ENCODE measurements at regions not wholly inside any gene's neighbourhood (a gene's known extent, or its start where the extent isn't known, plus 50 kb on each side); places are given as distances from the start of the nearest gene placed in this dataset.
A peak's percentile ranks its signal among the peaks of the same experiment; 100 is the strongest.
"Not testable (repeated sequence)": the region's sequence is repeated elsewhere in the genome, so short reads cannot be mapped to it uniquely, and the experiment has no call there.

- no peak for DNase-seq (ENCODE audit: low spot score)
These were observed 144.2 kb upstream of the RAPGEF2 start for GRCh38 chr4:158958489-158959270.

- DNase-seq (ENCODE audit: low spot score) = no peak
These were observed 140.5 kb upstream of the RAPGEF2 start for GRCh38 chr4:158962393-158962792.

- not testable (repeated sequence) for DNase-seq (ENCODE audit: low spot score)
These were observed 139.6 kb upstream of the RAPGEF2 start for GRCh38 chr4:158963282-158963681.

- DNase-seq (ENCODE audit: low spot score) = no peak
These were observed 138.7 kb upstream of the RAPGEF2 start for GRCh38 chr4:158964114-158964727.

GRCh38 chr4:158964728-158965124 is 138.2 kb upstream of the RAPGEF2 start:
- no peak for DNase-seq (ENCODE audit: low spot score)

GRCh38 chr4:158965226-158965625 is 137.7 kb upstream of the RAPGEF2 start:
- no peak for DNase-seq (ENCODE audit: low spot score)

- no peak for DNase-seq (ENCODE audit: low spot score)
These were observed 136.8 kb upstream of the RAPGEF2 start for GRCh38 chr4:158966091-158966490.

GRCh38 chr4:158968961-158969360 is 133.9 kb upstream of the RAPGEF2 start:
- no peak for DNase-seq (ENCODE audit: low spot score)

GRCh38 chr4:158970812-158971211 is 132.1 kb upstream of the RAPGEF2 start:
- DNase-seq (ENCODE audit: low spot score) = no peak

- not testable (repeated sequence) for DNase-seq (ENCODE audit: low spot score)
These were observed 128.4 kb upstream of the RAPGEF2 start for GRCh38 chr4:158974438-158974837.

GRCh38 chr4:158980711-158981110 is 122.2 kb upstream of the RAPGEF2 start:
- DNase-seq (ENCODE audit: low spot score) = not testable (repeated sequence)

GRCh38 chr4:158991534-158992155 is 111.2 kb upstream of the RAPGEF2 start:
- DNase-seq (ENCODE audit: low spot score) = no peak

- no peak for DNase-seq (ENCODE audit: low spot score)
These were observed 109.0 kb upstream of the RAPGEF2 start for GRCh38 chr4:158993891-158994290.

- no peak for DNase-seq (ENCODE audit: low spot score)
These were observed 107.8 kb upstream of the RAPGEF2 start for GRCh38 chr4:158995040-158995439.

GRCh38 chr4:158995965-158996364 is 106.9 kb upstream of the RAPGEF2 start:
- DNase-seq (ENCODE audit: low spot score) = no peak

- DNase-seq (ENCODE audit: low spot score) = peak; percentile 88
These were observed 106.2 kb upstream of the RAPGEF2 start for GRCh38 chr4:158996669-158997074.

GRCh38 chr4:158997660-158998349 is 105.1 kb upstream of the RAPGEF2 start:
- DNase-seq (ENCODE audit: low spot score) = no peak

GRCh38 chr4:158998624-158999023 is 104.3 kb upstream of the RAPGEF2 start:
- DNase-seq (ENCODE audit: low spot score) = peak; percentile 34

GRCh38 chr4:158999166-158999682 is 103.7 kb upstream of the RAPGEF2 start:
- DNase-seq (ENCODE audit: low spot score) = no peak

GRCh38 chr4:158999849-159000248 is 103.0 kb upstream of the RAPGEF2 start:
- no peak for DNase-seq (ENCODE audit: low spot score)

- DNase-seq (ENCODE audit: low spot score) = no peak
These were observed 99.9 kb upstream of the RAPGEF2 start for GRCh38 chr4:159002950-159003349.

Data from AG08395 (cell line).